H1 (cell line): ENCODE measurements at regions not wholly inside any gene's neighbourhood (a gene's known extent, or its start where the extent isn't known, plus 50 kb on each side); places are given as distances from the start of the nearest gene placed in this dataset.

Source experiments
- CREB1 ChIP-seq: IDR thresholded peaks from 2 replicates; pipeline ENCODE4 v1.6.1; 2012; ENCODE audit warnings: inconsistent platforms
- CTCF ChIP-seq, 3 experiments: IDR thresholded peaks; 1 replicate in 2 of 3; 2 replicates in 1 of 3; pipeline versions ENCODE4 v1.5.1 to v1.6.1; 2011; ENCODE audit warnings: low read length in 3 of 3, mild to moderate bottlenecking in 3 of 3, inconsistent platforms in 2 of 3, low read depth in 1 of 3, moderate library complexity in 1 of 3; ENCODE audit not compliant: insufficient read depth in 1 of 3; ENCODE audit errors: control extremely low read depth in 1 of 3
- GTF2F1 ChIP-seq: IDR thresholded peaks from 2 replicates; pipeline ENCODE4 v1.6.1; 2012; ENCODE audit warnings: low read depth, low read length, improper control_type of control experiment, borderline replicate concordance
- SP1 ChIP-seq: IDR thresholded peaks from 2 replicates; pipeline ENCODE4 v1.6.1; 2011; ENCODE audit warnings: low read depth, low read length
- SP2 ChIP-seq: IDR thresholded peaks from 2 replicates; pipeline ENCODE4 v1.6.1; 2012; ENCODE audit warnings: mild to moderate bottlenecking, low read length, inconsistent platforms

GRCh38 chr6:78559056-78559455 lies 308.3 kb upstream of the IRAK1BP1 start (continued):
- TF ChIP-seq CTCF (IDR thresholded peaks at IDR 0.05; ENCODE audit: control extremely low read depth in 1 of 3, insufficient read depth in 1 of 3, low read depth in 1 of 3, low read length in 3 of 3) (no peak), CREB1 (no peak), SP2 (no peak), GTF2F1 (no peak), SP1 (no peak)
